Common myeloid progenitor, CD34-positive (primary cell): ENCODE measurements at regions not wholly inside any gene's neighbourhood (a gene's known extent, or its start where the extent isn't known, plus 50 kb on each side); places are given as distances from the start of the nearest gene placed in this dataset.
"Not testable (repeated sequence)": the region's sequence is repeated elsewhere in the genome, so short reads cannot be mapped to it uniquely, and the experiment has no call there.

Source experiments
- CTCF ChIA-PET: fragments of 350-600 bp; sonication (Branson Sonifier 250); formaldehyde crosslinking; loops from one replicate; lab custom pipeline; 2021; ENCODE audit warnings: antibody characterized with exemption; lab: Charles Lee
- POLR2A ChIA-PET: fragments of 350-600 bp; sonication (Branson Sonifier 250); formaldehyde crosslinking; loops from one replicate; lab custom pipeline; 2021; ENCODE audit warnings: antibody characterized with exemption; lab: Charles Lee
- DNase-seq, 3 donors: peaks; one replicate each; pipeline versions ENCODE4 v3.0.0 to v3.0.0-alpha.2; 2013
- H3K27ac ChIP-seq, 2 experiments: 1 replicate in 1 of 2; 2 replicates in 1 of 2; pipeline ENCODE4 v1.7.0; 2013; ENCODE audit warnings: inconsistent platforms in 2 of 2, low read length in 2 of 2, mild to moderate bottlenecking in 2 of 2, low read depth in 1 of 2, moderate library complexity in 1 of 2; ENCODE audit not compliant: severe bottlenecking in 2 of 2, insufficient read depth in 1 of 2, poor library complexity in 1 of 2
- H3K27me3 ChIP-seq, 5 experiments: replicated peaks in 2 of 5; 1 replicate in 3 of 5; 2 replicates in 2 of 5; pipeline versions ENCODE4 v1.6.1 to v1.7.0; 2013; ENCODE audit warnings: low read length in 4 of 5, mild to moderate bottlenecking in 2 of 5, moderate library complexity in 2 of 5, inconsistent platforms in 1 of 5; ENCODE audit not compliant: insufficient read depth in 5 of 5, control insufficient read depth in 4 of 5
- H3K36me3 ChIP-seq, 4 experiments: 1 replicate in 2 of 4; 2 replicates in 2 of 4; pipeline versions ENCODE4 v1.6.1 to v1.7.0; 2013; ENCODE audit warnings: low read length in 3 of 4, control low read depth in 1 of 4, mild to moderate bottlenecking in 1 of 4; ENCODE audit not compliant: control insufficient read depth in 4 of 4, insufficient read depth in 4 of 4
- H3K4me1 ChIP-seq, 4 experiments: 1 replicate in 3 of 4; 2 replicates in 1 of 4; pipeline versions ENCODE4 v1.6.1 to v1.7.1; 2013; ENCODE audit warnings: low read length in 3 of 4, mild to moderate bottlenecking in 3 of 4, control low read depth in 1 of 4, inconsistent platforms in 1 of 4, moderate library complexity in 1 of 4; ENCODE audit not compliant: control insufficient read depth in 4 of 4, insufficient read depth in 4 of 4; ENCODE audit errors: control extremely low read depth in 1 of 4
- H3K4me3 ChIP-seq, 7 experiments: 1 replicate in 4 of 7; 2 replicates in 3 of 7; pipeline versions ENCODE4 v1.5.1 to v1.7.0; 2013; ENCODE audit warnings: mild to moderate bottlenecking in 7 of 7, low read length in 6 of 7, moderate library complexity in 6 of 7, inconsistent platforms in 2 of 7, low read depth in 2 of 7, control low read depth in 1 of 7; ENCODE audit not compliant: insufficient read depth in 4 of 7, control insufficient read depth in 1 of 7; ENCODE audit errors: extremely low read depth in 1 of 7
- H3K9me3 ChIP-seq, 5 experiments: 1 replicate in 4 of 5; 2 replicates in 1 of 5; pipeline versions ENCODE4 v1.6.1 to v1.7.1; 2013; ENCODE audit warnings: low read length in 4 of 5, mild to moderate bottlenecking in 2 of 5, inconsistent platforms in 1 of 5, low read depth in 1 of 5, moderate library complexity in 1 of 5; ENCODE audit not compliant: control insufficient read depth in 4 of 5, insufficient read depth in 2 of 5; ENCODE audit errors: control extremely low read depth in 1 of 5
- WGBS: methylation state at CpG from one replicate; pipeline ENCODE4 v1.1.5; 2013; ENCODE audit not compliant: insufficient coverage; 5-methylcytosine and 5-hydroxymethylcytosine counted together

- ChIA-PET CTCF (interaction anchor here (1.2 kb wide), 1 partner anchor 11 kb away, joined by 3 read pairs; no protein-coding TSS in a partner anchor), POLR2A (no interaction called here)
- Histone ChIP-seq H3K27me3 (no peaks in the 10 kb centered on the region), H3K9me3 (peaks cover 0 to 8% (median 0%) of the 10 kb centered on the region in 5 experiments), H3K4me3 (no peak overlapping the region), H3K4me1 (peaks cover 0 to 2% (median 0%) of the 10 kb centered on the region in 4 experiments), H3K36me3 (no peaks in the 10 kb centered on the region), H3K27ac (no peak overlapping the region)
- 100% methylated on average over 1 of the region's 5 CpGs for WGBS
- DNase-seq: no peak
Observed at GRCh38 chr18:10604182-10604581, 78.4 kb downstream of the NAPG start.

GRCh38 chr18:10606881-10607280 lies 81.1 kb downstream of the NAPG start:
- H3K9me3 ChIP-seq, H3K4me1 ChIP-seq, CTCF ChIA-PET, H3K27me3 ChIP-seq, POLR2A ChIA-PET, H3K4me3 ChIP-seq, DNase-seq, H3K36me3 ChIP-seq, H3K27ac ChIP-seq: not testable (repeated sequence)
- WGBS: no CpG with 5 or more reads among the region's 5 CpGs

GRCh38 chr18:10607332-10608248 lies 81.8 kb downstream of the NAPG start:
- H3K4me1 ChIP-seq, H3K4me3 ChIP-seq, H3K27ac ChIP-seq, POLR2A ChIA-PET, H3K27me3 ChIP-seq, CTCF ChIA-PET, DNase-seq, H3K36me3 ChIP-seq, H3K9me3 ChIP-seq: not testable (repeated sequence)
- no CpG with 5 or more reads among the region's 38 CpGs for WGBS

- WGBS: no CpG with 5 or more reads among the region's 3 CpGs
- H3K36me3 ChIP-seq, POLR2A ChIA-PET, CTCF ChIA-PET, DNase-seq, H3K27me3 ChIP-seq, H3K9me3 ChIP-seq, H3K4me3 ChIP-seq, H3K4me1 ChIP-seq, H3K27ac ChIP-seq: not testable (repeated sequence)
Observed at GRCh38 chr18:10608450-10608849, 82.6 kb downstream of the NAPG start.

GRCh38 chr18:10609046-10609445 lies 83.2 kb downstream of the NAPG start:
- H3K4me1 ChIP-seq, POLR2A ChIA-PET, H3K36me3 ChIP-seq, H3K27ac ChIP-seq, H3K4me3 ChIP-seq, H3K27me3 ChIP-seq, DNase-seq, CTCF ChIA-PET, H3K9me3 ChIP-seq: not testable (repeated sequence)
- 80% methylated on average over 2 of the region's 4 CpGs for WGBS

- DNase-seq, H3K36me3 ChIP-seq, H3K4me3 ChIP-seq, POLR2A ChIA-PET, H3K27me3 ChIP-seq, H3K9me3 ChIP-seq, CTCF ChIA-PET, H3K27ac ChIP-seq, H3K4me1 ChIP-seq: not testable (repeated sequence)
- no CpG with 5 or more reads among the region's 2 CpGs for WGBS
Observed at GRCh38 chr18:10613226-10613625, 87.4 kb downstream of the NAPG start.

GRCh38 chr18:10616714-10617113 lies 90.9 kb downstream of the NAPG start:
- POLR2A ChIA-PET, CTCF ChIA-PET, DNase-seq, H3K27ac ChIP-seq, H3K4me1 ChIP-seq, H3K36me3 ChIP-seq, H3K4me3 ChIP-seq, H3K9me3 ChIP-seq, H3K27me3 ChIP-seq: not testable (repeated sequence)
- no CpG with 5 or more reads among the region's 4 CpGs for WGBS
